GM12878 (cell line): ENCODE measurements at regions not wholly inside any gene's neighbourhood (a gene's known extent, or its start where the extent isn't known, plus 50 kb on each side); places are given as distances from the start of the nearest gene placed in this dataset.

ENCODE experiments used
- ATAC-seq: fragments of 200-7000 bp; cut with Tn5 transposase; 3 replicates; pipeline ENCODE4 v1.9.1; 2020; ENCODE audit warnings: mild to moderate bottlenecking, moderate library complexity
- BruUV-seq: library from RNA; stranded (reverse); fragments of 400-500 nt; replicated peaks from 2 replicates; lab custom pipeline; 2021; lab: Mats Ljungman, UMichigan
- CTCF ChIA-PET: fragments of 300-600 bp; sonication (Branson Sonifier 250); formaldehyde crosslinking; extraction: SDS; loops from one replicate; lab custom pipeline; 2021; ENCODE audit warnings: inconsistent platforms; lab: Yijun Ruan, JAX
- POLR2A ChIA-PET: fragments of 350-600 bp; formaldehyde crosslinking; extraction: SDS; loops from one replicate; lab custom pipeline; 2021; ENCODE audit warnings: inconsistent platforms; lab: Charles Lee
- RAD21 ChIA-PET: fragments of 300-600 bp; sonication (Branson Sonifier 250); formaldehyde crosslinking; loops from one replicate; lab custom pipeline; 2023; ENCODE audit warnings: antibody characterized with exemption; ENCODE audit not compliant: unreplicated experiment; lab: Charles Lee
- SMC1A ChIA-PET: fragments of 300-600 bp; sonication (Branson Sonifier 250); formaldehyde crosslinking; loops from one replicate; lab custom pipeline; 2023; ENCODE audit not compliant: unreplicated experiment, uncharacterized antibody; lab: Charles Lee
- DNase-seq: peaks from one replicate; pipeline ENCODE4 v3.0.0-alpha.2; 2011; ENCODE audit warnings: low read depth, low spot score
- FAIRE-seq: peaks from 3 replicates; lab custom pipeline; 2011; peaks lifted over from hg19 to GRCh38; lab: Jason Lieb, UNC
- H2AFZ ChIP-seq: 2 replicates; pipeline ENCODE4 v1.6.0; 2011; ENCODE audit warnings: low read depth, low read length, control low read depth; ENCODE audit not compliant: control insufficient read depth
- H3K27ac ChIP-seq: 2 replicates; pipeline ENCODE4 v1.5.1; 2011; ENCODE audit warnings: control low read depth; ENCODE audit not compliant: control insufficient read depth, insufficient read depth
- H3K27me3 ChIP-seq, 2 experiments: replicated peaks in 1 of 2; 2 replicates each; pipeline versions ENCODE4 v1.6.0 to v1.6.1; 2011; ENCODE audit warnings: low read length in 1 of 2; ENCODE audit not compliant: control insufficient read depth in 2 of 2, insufficient read depth in 2 of 2
- H3K36me3 ChIP-seq, 2 experiments: 2 replicates each; pipeline ENCODE4 v1.5.1; 2011; ENCODE audit warnings: low read length in 1 of 2; ENCODE audit not compliant: control insufficient read depth in 2 of 2, insufficient read depth in 2 of 2
- H3K4me1 ChIP-seq: 2 replicates; pipeline ENCODE4 v1.6.1; 2011; ENCODE audit warnings: mild to moderate bottlenecking, low read length, moderate library complexity, mixed read lengths; ENCODE audit not compliant: control insufficient read depth, insufficient read depth
- H3K4me2 ChIP-seq: 2 replicates; pipeline ENCODE4 v1.6.0; 2011; ENCODE audit warnings: control low read depth; ENCODE audit not compliant: control insufficient read depth, insufficient read depth
- H3K4me3 ChIP-seq: fragments of 200-600 bp; sonication (generic); 2 replicates; pipeline ENCODE4 v1.5.1; 2016
- H3K79me2 ChIP-seq: 2 replicates; pipeline ENCODE4 v1.6.0; 2011; ENCODE audit warnings: low read length; ENCODE audit not compliant: control insufficient read depth, insufficient read depth
- H3K9ac ChIP-seq: 2 replicates; pipeline ENCODE4 v1.8.0; 2011; ENCODE audit warnings: low read length, control low read depth, mixed read lengths; ENCODE audit not compliant: control insufficient read depth, insufficient read depth
- H3K9me3 ChIP-seq: replicated peaks from 3 replicates; pipeline ENCODE4 v1.5.1; 2011; ENCODE audit warnings: mild to moderate bottlenecking, low read length; ENCODE audit not compliant: control insufficient read depth, insufficient read depth
- H4K20me1 ChIP-seq: 2 replicates; pipeline ENCODE4 v1.6.0; 2011; ENCODE audit not compliant: control insufficient read depth, insufficient read depth
- ATF7 ChIP-seq: fragments of 450-650 bp; IDR thresholded peaks from 2 replicates; pipeline ENCODE4 v1.6.1; 2016; ENCODE audit warnings: low read depth, mild to moderate bottlenecking
- EED ChIP-seq: sonication (generic); IDR thresholded peaks from 2 replicates; pipeline ENCODE4 v1.6.1; 2016; ENCODE audit warnings: antibody characterized with exemption, low read depth
- EGR1 ChIP-seq, 2 experiments: IDR thresholded peaks; 1 replicate in 1 of 2; 2 replicates in 1 of 2; pipeline ENCODE4 v1.6.1; 2011 to 2012; ENCODE audit warnings: low read depth in 2 of 2, low read length in 2 of 2, borderline replicate concordance in 1 of 2, mild to moderate bottlenecking in 1 of 2, moderate library complexity in 1 of 2
- FOXK2 ChIP-seq: fragments of 450-650 bp; IDR thresholded peaks from 2 replicates; pipeline ENCODE4 v1.6.1; 2017; ENCODE audit warnings: mild to moderate bottlenecking, moderate library complexity
- MYB ChIP-seq: fragments of 150-350 bp; IDR thresholded peaks from 2 replicates; pipeline ENCODE4 v1.6.1; 2014; ENCODE audit warnings: mild to moderate bottlenecking, low read depth, low read length, borderline replicate concordance
- PAX8 ChIP-seq: fragments of 450-650 bp; IDR thresholded peaks from 2 replicates; pipeline ENCODE4 v1.6.1; 2017; ENCODE audit warnings: mild to moderate bottlenecking, moderate library complexity
- WGBS: methylation state at CpG from one replicate; pipeline ENCODE4 v1.1.6; 2016; ENCODE audit warnings: low lambda C conversion rate; ENCODE audit not compliant: insufficient replicate concordance, insufficient coverage; ENCODE audit errors: missing lambda C conversion rate; 5-methylcytosine and 5-hydroxymethylcytosine counted together
- in situ Hi-C: fragments of 300-500 bp; cut with MboI; formaldehyde crosslinking; loops from 9 replicates; pipeline ENCODE4 v1.14.3; 2018; ENCODE audit warnings: mixed read lengths
- intact Hi-C: fragments of 100-400 bp; cut with micrococcal nuclease; formaldehyde crosslinking; loops from one replicate; pipeline ENCODE4 v1.14.2; 2022; ENCODE audit not compliant: unreplicated experiment
- TF ChIP-seq, protein P1 (sequence below): fragments of 450-650 bp; formaldehyde crosslinking; IDR thresholded peaks from 2 replicates; pipeline ENCODE4 v1.4.0; 2022; ENCODE audit warnings: mild to moderate bottlenecking, moderate library complexity

DNA sequence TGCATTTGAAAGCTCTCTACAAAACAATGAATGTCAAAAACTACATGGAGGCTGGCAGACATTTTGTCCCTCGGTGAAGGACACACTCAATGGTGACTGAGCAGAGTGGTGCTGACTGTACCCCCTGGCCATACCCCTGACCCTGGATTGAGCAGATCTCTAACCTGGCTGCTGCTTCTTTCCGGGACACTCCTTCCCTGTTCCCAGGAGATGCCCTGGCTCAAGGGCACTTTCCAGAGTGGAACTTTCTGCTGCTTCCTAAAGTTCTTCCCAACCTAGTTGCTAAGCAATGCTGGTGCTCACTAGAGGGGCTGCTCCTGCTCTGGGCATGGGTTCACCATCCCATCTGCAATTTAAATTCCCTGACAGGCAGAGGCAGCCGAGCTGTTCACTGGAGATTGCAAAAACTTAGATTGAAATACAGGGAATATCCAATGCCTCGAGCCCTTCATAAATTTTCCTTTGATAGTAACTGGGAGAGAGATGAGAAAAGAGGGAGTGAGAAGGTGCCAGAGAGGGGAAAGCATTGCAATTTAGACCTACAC, 384.3 kb upstream of the PODXL start:
- no TSS peak for BruUV-seq
- no peak overlapping the region for H3K4me3 ChIP-seq
- H3K27ac ChIP-seq = no peak overlapping the region
- no peaks in the 10 kb centered on the region; a peak in 1 of 4 replicates for H3K27me3 ChIP-seq
- TF ChIP-seq EED (no peak), PAX8 (no peak), MYB (no peak), ATF7 (no peak), FOXK2 (no peak), EGR1 (IDR thresholded peaks at IDR 0.05; ENCODE audit: borderline replicate concordance in 1 of 2, low read depth in 2 of 2, low read length in 2 of 2) (no peak)
- TF ChIP-seq, protein P1, sequence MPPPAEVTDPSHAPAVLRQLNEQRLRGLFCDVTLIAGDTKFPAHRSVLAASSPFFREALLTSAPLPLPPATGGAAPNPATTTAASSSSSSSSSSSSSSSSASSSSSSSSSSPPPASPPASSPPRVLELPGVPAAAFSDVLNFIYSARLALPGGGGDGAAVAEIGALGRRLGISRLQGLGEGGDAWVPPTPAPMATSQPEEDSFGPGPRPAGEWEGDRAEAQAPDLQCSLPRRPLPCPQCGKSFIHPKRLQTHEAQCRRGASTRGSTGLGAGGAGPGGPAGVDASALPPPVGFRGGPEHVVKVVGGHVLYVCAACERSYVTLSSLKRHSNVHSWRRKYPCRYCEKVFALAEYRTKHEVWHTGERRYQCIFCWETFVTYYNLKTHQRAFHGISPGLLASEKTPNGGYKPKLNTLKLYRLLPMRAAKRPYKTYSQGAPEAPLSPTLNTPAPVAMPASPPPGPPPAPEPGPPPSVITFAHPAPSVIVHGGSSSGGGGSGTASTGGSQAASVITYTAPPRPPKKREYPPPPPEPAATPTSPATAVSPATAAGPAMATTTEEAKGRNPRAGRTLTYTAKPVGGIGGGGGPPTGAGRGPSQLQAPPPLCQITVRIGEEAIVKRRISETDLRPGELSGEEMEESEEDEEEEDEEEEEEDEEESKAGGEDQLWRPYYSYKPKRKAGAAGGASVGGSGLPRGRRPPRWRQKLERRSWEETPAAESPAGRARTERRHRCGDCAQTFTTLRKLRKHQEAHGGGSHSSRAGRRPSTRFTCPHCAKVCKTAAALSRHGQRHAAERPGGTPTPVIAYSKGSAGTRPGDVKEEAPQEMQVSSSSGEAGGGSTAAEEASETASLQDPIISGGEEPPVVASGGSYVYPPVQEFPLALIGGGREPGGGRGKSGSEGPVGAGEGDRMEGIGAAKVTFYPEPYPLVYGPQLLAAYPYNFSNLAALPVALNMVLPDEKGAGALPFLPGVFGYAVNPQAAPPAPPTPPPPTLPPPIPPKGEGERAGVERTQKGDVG = no peak
- no peaks in the 10 kb centered on the region; the same call in 2 of the 3 replicates for H3K9me3 ChIP-seq
- no peak overlapping the region for H2AFZ ChIP-seq
- FAIRE-seq (no peak), DNase-seq (no peak), ATAC-seq (no peak)
- ChIA-PET SMC1A (no interaction called here), RAD21 (no interaction called here), CTCF (interaction anchor here (1.3 kb wide), 1 partner anchor 82 kb away, joined by 4 read pairs; no protein-coding TSS in a partner anchor), POLR2A (no interaction called here)
- H3K4me1 ChIP-seq = no peaks in the 10 kb centered on the region
- H4K20me1 ChIP-seq = no peaks in the 10 kb centered on the region
- intact Hi-C loops (loop anchor here (10.0 kb wide), 1 partner anchor 644 kb away; no protein-coding TSS in a partner anchor), in situ Hi-C loops (no loop called here)
- H3K9ac ChIP-seq = no peak overlapping the region
- no peak overlapping the region for H3K4me2 ChIP-seq
- WGBS = 8% methylated on average over 4 of the region's 4 CpGs
- H3K36me3 ChIP-seq = no peaks in the 10 kb centered on the region
- H3K79me2 ChIP-seq = no peaks in the 10 kb centered on the region
